H1 (cell line): ENCODE measurements at regions not wholly inside any gene's neighbourhood (a gene's known extent, or its start where the extent isn't known, plus 50 kb on each side); places are given as distances from the start of the nearest gene placed in this dataset.

Experiments used
- CTCF ChIA-PET: fragments of 300-600 bp; sonication (Branson Sonifier 250); formaldehyde crosslinking; loops from one replicate; lab custom pipeline; 2021; ENCODE audit not compliant: partially characterized antibody; lab: Charles Lee
- POLR2A ChIA-PET: fragments of 300-600 bp; sonication (Branson Sonifier 250); formaldehyde crosslinking; loops from one replicate; lab custom pipeline; 2021; ENCODE audit warnings: inconsistent platforms; ENCODE audit not compliant: partially characterized antibody; lab: Charles Lee
- DNase-seq, 2 experiments: peaks; one replicate each; pipeline versions ENCODE4 v3.0.0 to v3.0.0-alpha.2; 2010 to 2022; ENCODE audit warnings: low spot score in 2 of 2, low read depth in 1 of 2, mixed read lengths in 1 of 2
- FAIRE-seq: peaks from 2 replicates; lab custom pipeline; 2011; peaks lifted over from hg19 to GRCh38; lab: Jason Lieb, UNC
- H2AFZ ChIP-seq: 2 replicates; pipeline ENCODE4 v1.8.1; 2012; ENCODE audit warnings: low read length, inconsistent platforms
- H2AK5ac ChIP-seq: 2 replicates; pipeline ENCODE4 v1.6.1; 2013; ENCODE audit warnings: low read depth, low read length
- H2BK120ac ChIP-seq: replicated peaks from 2 replicates; pipeline ENCODE3; 2013; ENCODE audit warnings: low read depth, low read length, inconsistent platforms
- H2BK12ac ChIP-seq: 2 replicates; pipeline ENCODE4 v1.6.1; 2013; ENCODE audit warnings: low read depth, low read length
- H2BK15ac ChIP-seq: 2 replicates; pipeline ENCODE4 v1.6.1; 2013; ENCODE audit warnings: low read length
- H2BK20ac ChIP-seq: 2 replicates; pipeline ENCODE4 v1.6.1; 2013; ENCODE audit warnings: low read length
- H2BK5ac ChIP-seq: 2 replicates; pipeline ENCODE4 v1.6.1; 2013; ENCODE audit warnings: low read depth, low read length
- H3K14ac ChIP-seq: 2 replicates; pipeline ENCODE4 v1.6.1; 2013; ENCODE audit warnings: inconsistent platforms; ENCODE audit not compliant: insufficient read length
- H3K18ac ChIP-seq: 2 replicates; pipeline ENCODE4 v1.6.1; 2013; ENCODE audit warnings: low read length; ENCODE audit errors: extremely low read depth
- H3K23ac ChIP-seq: 2 replicates; pipeline ENCODE4 v1.6.1; 2013; ENCODE audit warnings: inconsistent platforms; ENCODE audit not compliant: insufficient read length
- H3K23me2 ChIP-seq: 2 replicates; pipeline ENCODE4 v1.6.1; 2013; ENCODE audit warnings: low read depth, low read length
- H3K27ac ChIP-seq: 2 replicates; pipeline ENCODE4 v1.6.1; 2011; ENCODE audit warnings: low read depth, low read length, inconsistent platforms
- H3K27me3 ChIP-seq, 4 experiments: replicated peaks in 1 of 4; 1 replicate in 1 of 4; 2 replicates in 3 of 4; pipeline versions ENCODE4 v1.6.1 to v1.8.1; 2011 to 2013; ENCODE audit warnings: low read length in 3 of 4, mild to moderate bottlenecking in 3 of 4, inconsistent platforms in 2 of 4, mixed read lengths in 2 of 4, moderate library complexity in 1 of 4; ENCODE audit not compliant: control insufficient read depth in 3 of 4, insufficient read depth in 3 of 4; ENCODE audit errors: extremely low read depth in 1 of 4
- H3K36me3 ChIP-seq, 4 experiments: 2 replicates each; pipeline versions ENCODE4 v1.6.1 to v1.8.1; 2011 to 2013; ENCODE audit warnings: mild to moderate bottlenecking in 4 of 4, low read length in 3 of 4, moderate library complexity in 2 of 4, control low read depth in 1 of 4, inconsistent platforms in 1 of 4; ENCODE audit not compliant: insufficient read depth in 4 of 4, control insufficient read depth in 2 of 4
- H3K4ac ChIP-seq: replicated peaks from 2 replicates; pipeline ENCODE3; 2013; ENCODE audit warnings: low read length, low read depth, mixed read lengths, inconsistent platforms; ENCODE audit not compliant: insufficient read length
- H3K4me1 ChIP-seq, 4 experiments: replicated peaks in 1 of 4; 1 replicate in 1 of 4; 2 replicates in 3 of 4; pipeline versions ENCODE4 v1.6.1 to v1.8.1; 2011 to 2013; ENCODE audit warnings: low read length in 3 of 4, inconsistent platforms in 2 of 4, mixed read lengths in 1 of 4; ENCODE audit not compliant: insufficient read depth in 4 of 4, control insufficient read depth in 3 of 4
- H3K4me2 ChIP-seq, 2 experiments: 2 replicates each; pipeline versions ENCODE4 v1.6.1 to v1.8.1; 2011 to 2013; ENCODE audit warnings: low read depth in 2 of 2, low read length in 2 of 2, control low read depth in 1 of 2, inconsistent platforms in 1 of 2, mild to moderate bottlenecking in 1 of 2; ENCODE audit not compliant: insufficient read depth in 1 of 2
- H3K4me3 ChIP-seq, 4 experiments: fragments of 200-600, 300-600 bp in 1 of 4; sonication (generic), shearing (Covaris generic), sonication (Bioruptor Twin) in 1 of 4; 2 replicates each; pipeline versions ENCODE4 v1.5.1 to v1.8.1; 2011 to 2016; ENCODE audit warnings: low read length in 4 of 4, low read depth in 3 of 4, control low read depth in 2 of 4, inconsistent platforms in 2 of 4, mild to moderate bottlenecking in 2 of 4, mixed read lengths in 1 of 4, moderate library complexity in 1 of 4; ENCODE audit not compliant: insufficient read depth in 2 of 4; ENCODE audit errors: extremely low read depth in 1 of 4
- H3K56ac ChIP-seq: replicated peaks from 2 replicates; pipeline ENCODE3; 2013; ENCODE audit warnings: low read depth, mild to moderate bottlenecking, mixed read lengths, low read length, inconsistent platforms; ENCODE audit not compliant: insufficient read length
- H3K79me1 ChIP-seq: 2 replicates; pipeline ENCODE4 v1.6.1; 2013; ENCODE audit warnings: low read depth, low read length, control low read depth
- H3K79me2 ChIP-seq, 2 experiments: 2 replicates each; pipeline versions ENCODE4 v1.6.1 to v1.8.1; 2012 to 2013; ENCODE audit warnings: low read length in 2 of 2, mild to moderate bottlenecking in 2 of 2, inconsistent platforms in 1 of 2; ENCODE audit not compliant: insufficient read depth in 2 of 2, control insufficient read depth in 1 of 2
- H3K9ac ChIP-seq, 4 experiments: replicated peaks in 1 of 4; 1 replicate in 1 of 4; 2 replicates in 3 of 4; pipeline versions ENCODE4 v1.6.1 to v1.8.1; 2011 to 2013; ENCODE audit warnings: low read depth in 3 of 4, low read length in 3 of 4, control low read depth in 2 of 4, mild to moderate bottlenecking in 2 of 4, moderate library complexity in 2 of 4, inconsistent platforms in 1 of 4; ENCODE audit errors: extremely low read depth in 1 of 4
- H3K9me3 ChIP-seq, 2 experiments: 2 replicates each; pipeline versions ENCODE4 v1.6.1 to v1.8.1; 2012 to 2013; ENCODE audit warnings: mild to moderate bottlenecking in 2 of 2, moderate library complexity in 2 of 2, control low read depth in 1 of 2, inconsistent platforms in 1 of 2, low read depth in 1 of 2, low read length in 1 of 2, mixed read lengths in 1 of 2; ENCODE audit not compliant: insufficient read depth in 2 of 2
- H4K20me1 ChIP-seq, 2 experiments: replicated peaks in 1 of 2; 2 replicates each; pipeline versions ENCODE3 to v1.8.1; 2011 to 2013; ENCODE audit warnings: inconsistent platforms in 2 of 2, low read length in 2 of 2, mild to moderate bottlenecking in 1 of 2; ENCODE audit not compliant: insufficient read depth in 2 of 2, control insufficient read depth in 1 of 2
- H4K5ac ChIP-seq: 2 replicates; pipeline ENCODE4 v1.6.1; 2013; ENCODE audit warnings: low read length, low read depth, mixed read lengths, inconsistent platforms; ENCODE audit not compliant: insufficient read length
- H4K8ac ChIP-seq: 2 replicates; pipeline ENCODE4 v1.8.0; 2013; ENCODE audit warnings: mild to moderate bottlenecking, moderate library complexity, low read length, inconsistent platforms; ENCODE audit not compliant: insufficient read depth; ENCODE audit errors: extremely low read depth
- H4K91ac ChIP-seq: replicated peaks from 2 replicates; pipeline ENCODE3; 2013; ENCODE audit warnings: low read length, mixed read lengths, inconsistent platforms; ENCODE audit not compliant: insufficient read length
- CBX5 ChIP-seq: fragments of 300-800, 300-1000 bp; sonication (generic); IDR thresholded peaks from 2 replicates; pipeline ENCODE4 v1.7.1; 2016; ENCODE audit warnings: antibody characterized with exemption, low read length, low read depth
- EZH2 ChIP-seq: fragments of 200-600 bp; sonication (generic); IDR thresholded peaks from 2 replicates; pipeline ENCODE4 v1.7.1; 2012; ENCODE audit warnings: low read depth, mild to moderate bottlenecking, moderate library complexity, low read length, inconsistent platforms; ENCODE audit not compliant: severe bottlenecking
- GTF2F1 ChIP-seq: IDR thresholded peaks from 2 replicates; pipeline ENCODE4 v1.6.1; 2012; ENCODE audit warnings: low read depth, low read length, improper control_type of control experiment, borderline replicate concordance
- MAFK ChIP-seq: IDR thresholded peaks from 2 replicates; pipeline ENCODE4 v1.6.1; 2012; ENCODE audit warnings: low read depth, mild to moderate bottlenecking, improper control_type of control experiment, low read length
- MAX ChIP-seq: IDR thresholded peaks from 2 replicates; pipeline ENCODE4 v1.6.1; 2012; ENCODE audit warnings: inconsistent platforms
- PHF8 ChIP-seq: fragments of 200-600 bp; sonication (generic); conservative IDR thresholded peaks from 2 replicates; pipeline ENCODE4 v1.7.1; 2012; ENCODE audit warnings: low read depth, mild to moderate bottlenecking, inconsistent platforms, low read length, moderate library complexity
- RFX5 ChIP-seq: IDR thresholded peaks from 2 replicates; pipeline ENCODE4 v1.6.1; 2011; ENCODE audit warnings: low read depth, low read length, improper control_type of control experiment, borderline replicate concordance
- RNF2 ChIP-seq: fragments of 200-900, 300-1000 bp; sonication (generic); IDR thresholded peaks from 2 replicates; pipeline ENCODE4 v1.7.1; 2016; ENCODE audit warnings: borderline replicate concordance, low read depth, mild to moderate bottlenecking, antibody characterized with exemption, low read length; ENCODE audit not compliant: poor library complexity, severe bottlenecking; ENCODE audit errors: missing control alignments
- SP4 ChIP-seq: IDR thresholded peaks from 2 replicates; pipeline ENCODE4 v1.6.1; 2012; ENCODE audit warnings: low read length, inconsistent platforms
- TBP ChIP-seq: IDR thresholded peaks from 2 replicates; pipeline ENCODE4 v1.6.1; 2011; ENCODE audit warnings: low read depth, low read length, improper control_type of control experiment
- YY1 ChIP-seq: IDR thresholded peaks from 2 replicates; pipeline ENCODE4 v1.6.1; 2011; ENCODE audit warnings: low read depth, mild to moderate bottlenecking, low read length
- WGBS, 2 experiments: shearing (Covaris generic) in 1 of 2; methylation state at CpG; one replicate each; pipeline versions ENCODE4 v1.1.6 to v1.1.7; 2013 to 2015; ENCODE audit warnings: low lambda C conversion rate in 2 of 2, mixed read lengths in 2 of 2, inconsistent platforms in 1 of 2, low coverage in 1 of 2, missing lambda C conversion rate in 1 of 2; ENCODE audit not compliant: insufficient replicate concordance in 2 of 2, insufficient coverage in 1 of 2, insufficient read length in 1 of 2; ENCODE audit errors: extremely low coverage in 1 of 2, missing lambda C conversion rate in 1 of 2; 5-methylcytosine and 5-hydroxymethylcytosine counted together

GRCh38 chr3:82208002-82208710, 446.7 kb upstream of the GBE1 start:
- no peak overlapping the region for H3K4ac ChIP-seq
- H3K4me2 ChIP-seq: no peak overlapping the region
- H4K8ac ChIP-seq: no peak overlapping the region
- H2BK20ac ChIP-seq: no peak overlapping the region
- H3K36me3 ChIP-seq: no peaks in the 10 kb centered on the region
- no peaks in the 10 kb centered on the region for H3K79me1 ChIP-seq
- H3K4me1 ChIP-seq: no peaks in the 10 kb centered on the region
- no peak for FAIRE-seq
- H3K9me3 ChIP-seq: no peaks in the 10 kb centered on the region
- no peak overlapping the region for H3K56ac ChIP-seq
- no peak overlapping the region for H2AFZ ChIP-seq
- TF ChIP-seq RFX5: no peak
- no peak for TF ChIP-seq TBP
- no peak for TF ChIP-seq YY1
- no peak for TF ChIP-seq MAFK
- TF ChIP-seq MAX: no peak
- no peak for TF ChIP-seq PHF8
- TF ChIP-seq EZH2: no peak
- no peak for TF ChIP-seq SP4
- no peak for TF ChIP-seq GTF2F1
- TF ChIP-seq RNF2: no peak
- no peak for TF ChIP-seq CBX5
- CTCF ChIA-PET: no interaction called here
- H4K20me1 ChIP-seq: no peaks in the 10 kb centered on the region
- no peak overlapping the region for H2BK5ac ChIP-seq
- no peak overlapping the region for H3K4me3 ChIP-seq
- no peak overlapping the region for H2BK15ac ChIP-seq
- no peak overlapping the region for H4K91ac ChIP-seq
- H3K14ac ChIP-seq: no peak overlapping the region
- H3K27me3 ChIP-seq: no peaks in the 10 kb centered on the region
- H2BK120ac ChIP-seq: no peak overlapping the region
- no peak overlapping the region for H3K9ac ChIP-seq
- no peak overlapping the region for H3K18ac ChIP-seq
- H3K23ac ChIP-seq: no peak overlapping the region
- no peak overlapping the region for H2AK5ac ChIP-seq
- H4K5ac ChIP-seq: no peak overlapping the region
- DNase-seq: no peak
- no peaks in the 10 kb centered on the region for H3K79me2 ChIP-seq
- 67% methylated on average over 4 of the region's 4 CpGs; no CpG with 5 or more reads in 1 of the 2 experiments for WGBS, 2 experiments
- POLR2A ChIA-PET: no interaction called here
- no peaks in the 10 kb centered on the region for H3K23me2 ChIP-seq
- no peak overlapping the region for H3K27ac ChIP-seq
- no peak overlapping the region for H2BK12ac ChIP-seq
